Ectodermal cell (in vitro differentiated cells): ENCODE measurements at regions not wholly inside any gene's neighbourhood (a gene's known extent, or its start where the extent isn't known, plus 50 kb on each side); places are given as distances from the start of the nearest gene placed in this dataset.

Experiments used
- H3K27ac ChIP-seq: 2 replicates; pipeline ENCODE4 v1.7.0; 2013; ENCODE audit warnings: mild to moderate bottlenecking, low read depth, low read length; ENCODE audit not compliant: insufficient read depth, poor library complexity, severe bottlenecking
- H3K27me3 ChIP-seq: 2 replicates; pipeline ENCODE4 v1.7.0; 2013; ENCODE audit warnings: mild to moderate bottlenecking, low read length; ENCODE audit not compliant: insufficient read depth, control insufficient read depth, poor library complexity, severe bottlenecking
- H3K36me3 ChIP-seq: one replicate; pipeline ENCODE4 v1.7.0; 2013; ENCODE audit warnings: low read length; ENCODE audit not compliant: control insufficient read depth, insufficient read depth
- H3K4me1 ChIP-seq: one replicate; pipeline ENCODE4 v1.7.0; 2013; ENCODE audit warnings: low read length; ENCODE audit not compliant: control insufficient read depth, insufficient read depth
- H3K4me3 ChIP-seq: 2 replicates; pipeline ENCODE4 v1.7.0; 2013; ENCODE audit warnings: low read depth, low read length, control low read depth; ENCODE audit not compliant: insufficient read depth
- H3K9me3 ChIP-seq: 2 replicates; pipeline ENCODE4 v1.7.0; 2013; ENCODE audit warnings: mild to moderate bottlenecking, low read length, moderate library complexity; ENCODE audit not compliant: control insufficient read depth
- WGBS, 2 experiments: methylation state at CpG; one replicate each; pipeline ENCODE4 v1.1.7; 2013; ENCODE audit warnings: missing lambda C conversion rate in 2 of 2; 5-methylcytosine and 5-hydroxymethylcytosine counted together

- no peak overlapping the region for H3K4me3 ChIP-seq
- no peaks in the 10 kb centered on the region for H3K9me3 ChIP-seq
- 87 to 89% methylated on average over 2 of the region's 2 CpGs for WGBS, 2 experiments
- no peaks in the 10 kb centered on the region for H3K4me1 ChIP-seq
- no peak overlapping the region for H3K27ac ChIP-seq
- no peaks in the 10 kb centered on the region for H3K27me3 ChIP-seq
- no peaks in the 10 kb centered on the region for H3K36me3 ChIP-seq
Measured at GRCh38 chr3:110909839-110910238, 161.8 kb upstream of the NECTIN3 start.

- Histone ChIP-seq H3K4me3 (no peak overlapping the region), H3K9me3 (no peaks in the 10 kb centered on the region), H3K36me3 (no peaks in the 10 kb centered on the region), H3K27me3 (no peaks in the 10 kb centered on the region), H3K27ac (no peak overlapping the region), H3K4me1 (no peaks in the 10 kb centered on the region)
- WGBS, 2 experiments, result 93 to 97% methylated on average over 2 to 3 of the region's 4 CpGs
Measured at GRCh38 chr3:110910346-110910955, 161.2 kb upstream of the NECTIN3 start.

GRCh38 chr3:110918963-110919362, 152.7 kb upstream of the NECTIN3 start:
- no peaks in the 10 kb centered on the region for H3K27me3 ChIP-seq
- H3K36me3 ChIP-seq, result no peaks in the 10 kb centered on the region
- no peaks in the 10 kb centered on the region for H3K4me1 ChIP-seq
- 78 to 81% methylated on average over 4 of the region's 4 CpGs for WGBS, 2 experiments
- H3K27ac ChIP-seq, result no peak overlapping the region
- H3K9me3 ChIP-seq, result no peaks in the 10 kb centered on the region
- no peak overlapping the region for H3K4me3 ChIP-seq

GRCh38 chr3:110925798-110926197, 145.8 kb upstream of the NECTIN3 start:
- H3K4me3 ChIP-seq, result no peak overlapping the region
- no peak overlapping the region for H3K27ac ChIP-seq
- WGBS, 2 experiments, result 90 to 94% methylated on average over 4 of the region's 4 CpGs
- no peaks in the 10 kb centered on the region for H3K36me3 ChIP-seq
- no peaks in the 10 kb centered on the region for H3K9me3 ChIP-seq
- no peaks in the 10 kb centered on the region for H3K4me1 ChIP-seq
- no peaks in the 10 kb centered on the region for H3K27me3 ChIP-seq

DNA sequence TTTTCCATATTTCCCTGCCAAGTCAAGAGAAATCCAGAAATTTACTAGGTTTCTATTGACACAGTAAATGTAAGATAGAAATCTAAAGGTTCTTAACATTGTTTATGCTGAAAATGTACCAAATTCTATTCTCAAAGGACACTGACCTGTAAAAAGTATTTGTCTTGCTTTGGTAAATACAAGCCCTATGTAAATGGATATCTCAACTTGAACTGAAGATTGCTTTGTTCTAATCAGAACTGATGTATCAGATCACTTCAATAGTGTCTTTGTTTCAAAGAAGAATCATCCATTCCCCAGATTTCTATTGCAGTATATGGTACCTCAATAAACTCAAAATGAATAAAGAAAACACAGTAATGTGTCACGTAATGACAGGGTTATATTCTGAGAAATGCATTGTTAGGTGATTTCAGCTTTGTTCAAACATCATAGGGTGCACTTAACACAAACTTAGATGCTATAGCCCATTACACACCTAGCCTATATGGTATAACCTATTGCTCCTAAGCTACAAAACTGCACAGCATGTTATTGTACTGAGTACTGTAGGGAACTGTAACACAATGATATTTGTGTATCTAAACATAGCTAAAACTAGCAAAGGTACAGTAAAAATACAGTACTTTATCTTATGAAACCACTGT, 143.5 kb upstream of the NECTIN3 start:
- WGBS, 2 experiments, result 100% methylated on average over 1 of the region's 1 CpG; no CpG with 5 or more reads in 1 of the 2 experiments
- no peak overlapping the region for H3K27ac ChIP-seq

GRCh38 chr3:110929816-110930215, 141.8 kb upstream of the NECTIN3 start:
- no peak overlapping the region for H3K27ac ChIP-seq
- H3K4me3 ChIP-seq, result no peak overlapping the region
- no peaks in the 10 kb centered on the region for H3K36me3 ChIP-seq
- no peaks in the 10 kb centered on the region for H3K4me1 ChIP-seq
- H3K27me3 ChIP-seq, result no peaks in the 10 kb centered on the region
- H3K9me3 ChIP-seq, result no peaks in the 10 kb centered on the region

More for the DNA sequence above, 143.5 kb upstream of the NECTIN3 start:
- no peaks in the 10 kb centered on the region for H3K9me3 ChIP-seq
- H3K4me1 ChIP-seq, result no peaks in the 10 kb centered on the region
- H3K4me3 ChIP-seq, result no peak overlapping the region
- no peaks in the 10 kb centered on the region for H3K36me3 ChIP-seq
- no peaks in the 10 kb centered on the region for H3K27me3 ChIP-seq

- H3K4me1 ChIP-seq, result no peaks in the 10 kb centered on the region
- no peak overlapping the region for H3K27ac ChIP-seq
- 68% methylated on average over 1 of the region's 1 CpG for WGBS, 2 experiments
- H3K4me3 ChIP-seq, result no peak overlapping the region
- H3K36me3 ChIP-seq, result no peaks in the 10 kb centered on the region
- no peaks in the 10 kb centered on the region for H3K27me3 ChIP-seq
- H3K9me3 ChIP-seq, result no peaks in the 10 kb centered on the region
Measured at GRCh38 chr3:110932567-110932966, 139.0 kb upstream of the NECTIN3 start.

- Histone ChIP-seq H3K4me3 (no peak overlapping the region), H3K27ac (no peak overlapping the region), H3K27me3 (no peaks in the 10 kb centered on the region), H3K9me3 (no peaks in the 10 kb centered on the region), H3K4me1 (no peaks in the 10 kb centered on the region), H3K36me3 (no peaks in the 10 kb centered on the region)
- 93 to 97% methylated on average over 3 of the region's 4 CpGs for WGBS, 2 experiments
Measured at GRCh38 chr3:110933821-110934426, 137.7 kb upstream of the NECTIN3 start.

- H3K36me3 ChIP-seq, result no peaks in the 10 kb centered on the region
- no peaks in the 10 kb centered on the region for H3K27me3 ChIP-seq
- no peaks in the 10 kb centered on the region for H3K9me3 ChIP-seq
- no peak overlapping the region for H3K4me3 ChIP-seq
- no peaks in the 10 kb centered on the region for H3K4me1 ChIP-seq
- H3K27ac ChIP-seq, result no peak overlapping the region
Measured at GRCh38 chr3:110938629-110939028, 133.0 kb upstream of the NECTIN3 start.

DNA sequence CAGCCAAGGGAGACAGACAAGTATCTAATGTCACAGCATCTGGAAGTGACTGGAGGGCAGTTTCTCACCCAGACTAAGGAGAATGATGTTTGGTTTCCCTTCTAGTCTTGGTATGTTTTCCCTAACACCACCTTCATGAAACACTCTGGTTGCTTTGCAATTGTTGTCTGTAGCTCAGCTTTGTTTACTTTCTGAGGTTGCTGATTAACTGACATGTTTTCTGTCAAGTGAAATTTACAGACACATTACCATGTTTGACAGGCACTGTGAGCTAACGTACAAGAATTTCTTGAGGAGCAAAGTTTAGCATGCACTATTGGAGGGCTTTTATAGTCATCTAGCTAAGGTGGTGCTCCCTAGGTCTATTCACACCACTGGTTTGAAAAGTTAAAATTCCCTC, 131.6 kb upstream of the NECTIN3 start:
- no peaks in the 10 kb centered on the region for H3K36me3 ChIP-seq
- no peak overlapping the region for H3K27ac ChIP-seq
- 63 to 93% methylated on average over 1 of the region's 1 CpG for WGBS, 2 experiments

More for the DNA sequence above, 131.6 kb upstream of the NECTIN3 start:
- Histone ChIP-seq H3K27me3 (no peaks in the 10 kb centered on the region), H3K9me3 (no peaks in the 10 kb centered on the region), H3K4me1 (no peaks in the 10 kb centered on the region), H3K4me3 (no peak overlapping the region)
